HEK293 (cell line): ENCODE measurements at regions not wholly inside any gene's neighbourhood (a gene's known extent, or its start where the extent isn't known, plus 50 kb on each side); places are given as distances from the start of the nearest gene placed in this dataset.

ENCODE experiments used
- CTCF ChIA-PET: fragments of 350-600 bp; formaldehyde crosslinking; extraction: SDS; loops from one replicate; lab custom pipeline; 2021; ENCODE audit warnings: antibody characterized with exemption; lab: Yijun Ruan, JAX
- POLR2A ChIA-PET: fragments of 300-600 bp; formaldehyde crosslinking; extraction: SDS; loops from one replicate; lab custom pipeline; 2020; ENCODE audit warnings: antibody characterized with exemption, inconsistent platforms; lab: Yijun Ruan, JAX
- H3K27ac ChIP-seq: fragments of 200-500 bp; sonication (Bioruptor generic); 2 replicates; pipeline ENCODE4 v1.5.1; 2014; ENCODE audit warnings: low read depth, low read length, control low read depth, inconsistent platforms; ENCODE audit errors: extremely low read depth
- H3K36me3 ChIP-seq, 2 experiments: fragments of 200-500 bp in 1 of 2; sonication (Bioruptor generic) in 1 of 2; 1 replicate in 1 of 2; 2 replicates in 1 of 2; pipeline ENCODE4 v1.5.1; 2014 to 2017; ENCODE audit warnings: inconsistent platforms in 2 of 2, low read length in 2 of 2; ENCODE audit not compliant: control insufficient read depth in 2 of 2, insufficient read depth in 1 of 2
- H3K4me1 ChIP-seq: fragments of 200-500 bp; sonication (Bioruptor generic); 2 replicates; pipeline ENCODE4 v1.5.1; 2014; ENCODE audit warnings: mild to moderate bottlenecking, low read length, inconsistent platforms; ENCODE audit not compliant: control insufficient read depth, insufficient read depth
- H3K4me3 ChIP-seq: 2 replicates; pipeline ENCODE4 v1.5.1; 2011; ENCODE audit warnings: low read depth, mild to moderate bottlenecking, control low read depth, low read length, moderate library complexity
- H3K9me3 ChIP-seq: fragments of 200-500 bp; sonication (Bioruptor generic); 2 replicates; pipeline ENCODE4 v1.5.1; 2014; ENCODE audit warnings: low read depth, low read length, inconsistent platforms; ENCODE audit not compliant: control insufficient read depth, insufficient read depth
- EGR2 ChIP-seq: fragments of 450-650 bp; formaldehyde crosslinking; IDR thresholded peaks from 2 replicates; pipeline ENCODE4 v1.5.1; 2016; ENCODE audit warnings: low read depth, missing biosample characterization, missing genetic modification characterization
- SETDB1 ChIP-seq: IDR thresholded peaks from one replicate; pipeline ENCODE4 v1.6.1; 2017; ENCODE audit warnings: mild to moderate bottlenecking, low read length, moderate library complexity, mixed read lengths; ENCODE audit not compliant: insufficient read length
- SP7 ChIP-seq: fragments of 450-650 bp; formaldehyde crosslinking; IDR thresholded peaks from 2 replicates; pipeline ENCODE4 v1.5.1; 2016; ENCODE audit warnings: missing biosample characterization, missing genetic modification characterization
- ZBTB10 ChIP-seq: fragments of 450-650 bp; formaldehyde crosslinking; IDR thresholded peaks from 2 replicates; pipeline ENCODE4 v1.5.1; 2016; ENCODE audit warnings: missing biosample characterization, missing genetic modification characterization
- ZBTB44 ChIP-seq: fragments of 450-650 bp; IDR thresholded peaks from 2 replicates; pipeline ENCODE4 v1.5.1; 2018; ENCODE audit warnings: missing biosample characterization, mild to moderate bottlenecking, missing genetic modification characterization
- ZBTB8A ChIP-seq: fragments of 450-650 bp; formaldehyde crosslinking; IDR thresholded peaks from 2 replicates; pipeline ENCODE4 v1.5.1; 2016; ENCODE audit warnings: missing biosample characterization, missing genetic modification characterization
- ZNF10 ChIP-seq: fragments of 450-650 bp; formaldehyde crosslinking; IDR thresholded peaks from 2 replicates; pipeline ENCODE4 v1.5.1; 2017; ENCODE audit warnings: missing biosample characterization, missing genetic modification characterization
- ZNF114 ChIP-seq: fragments of 450-650 bp; formaldehyde crosslinking; IDR thresholded peaks from 2 replicates; pipeline ENCODE4 v1.5.0; 2017; ENCODE audit warnings: missing biosample characterization, missing genetic modification characterization
- ZNF121 ChIP-seq: fragments of 450-650 bp; formaldehyde crosslinking; IDR thresholded peaks from 2 replicates; pipeline ENCODE4 v1.5.1; 2016; ENCODE audit warnings: missing biosample characterization, missing genetic modification characterization
- ZNF133 ChIP-seq: fragments of 450-650 bp; formaldehyde crosslinking; IDR thresholded peaks from 2 replicates; pipeline ENCODE4 v1.5.1; 2016; ENCODE audit warnings: missing biosample characterization, missing genetic modification characterization
- ZNF16 ChIP-seq: fragments of 450-650 bp; formaldehyde crosslinking; IDR thresholded peaks from 2 replicates; pipeline ENCODE4 v1.5.1; 2016; ENCODE audit warnings: low read depth, missing biosample characterization, missing genetic modification characterization
- ZNF175 ChIP-seq: fragments of 450-650 bp; formaldehyde crosslinking; IDR thresholded peaks from 2 replicates; pipeline ENCODE4 v1.5.1; 2016; ENCODE audit warnings: missing biosample characterization, missing genetic modification characterization
- ZNF223 ChIP-seq: fragments of 450-650 bp; formaldehyde crosslinking; IDR thresholded peaks from 2 replicates; pipeline ENCODE4 v1.5.1; 2016; ENCODE audit warnings: missing biosample characterization, missing genetic modification characterization
- ZNF26 ChIP-seq: fragments of 450-650 bp; formaldehyde crosslinking; IDR thresholded peaks from 2 replicates; pipeline ENCODE4 v1.5.1; 2016; ENCODE audit warnings: missing biosample characterization, missing genetic modification characterization
- ZNF335 ChIP-seq: fragments of 450-650 bp; formaldehyde crosslinking; conservative IDR thresholded peaks from 2 replicates; pipeline ENCODE4 v1.5.1; 2016; ENCODE audit warnings: missing biosample characterization, missing genetic modification characterization
- ZNF416 ChIP-seq: fragments of 450-650 bp; formaldehyde crosslinking; IDR thresholded peaks from 2 replicates; pipeline ENCODE4 v1.5.1; 2016; ENCODE audit warnings: missing biosample characterization, missing genetic modification characterization
- ZNF426 ChIP-seq: fragments of 450-650 bp; formaldehyde crosslinking; IDR thresholded peaks from 2 replicates; pipeline ENCODE4 v1.5.1; 2017; ENCODE audit warnings: missing biosample characterization, missing genetic modification characterization, mild to moderate bottlenecking, inconsistent platforms, moderate library complexity
- ZNF48 ChIP-seq: fragments of 450-650 bp; formaldehyde crosslinking; IDR thresholded peaks from 2 replicates; pipeline ENCODE4 v1.5.1; 2016; ENCODE audit warnings: missing biosample characterization, missing genetic modification characterization
- ZNF571 ChIP-seq: fragments of 450-650 bp; formaldehyde crosslinking; IDR thresholded peaks from 2 replicates; pipeline ENCODE4 v1.5.0; 2017; ENCODE audit warnings: missing biosample characterization, missing genetic modification characterization
- ZNF664 ChIP-seq: fragments of 450-650 bp; formaldehyde crosslinking; IDR thresholded peaks from 2 replicates; pipeline ENCODE4 v1.5.1; 2016; ENCODE audit warnings: missing biosample characterization, missing genetic modification characterization
- ZNF777 ChIP-seq: fragments of 450-650 bp; formaldehyde crosslinking; IDR thresholded peaks from 2 replicates; pipeline ENCODE4 v1.5.1; 2017; ENCODE audit warnings: missing biosample characterization, missing genetic modification characterization, borderline replicate concordance
- TF ChIP-seq, protein P1 (sequence below): sonication (generic); formaldehyde crosslinking; IDR thresholded peaks from 2 replicates; pipeline ENCODE4 v1.8.1; 2022; ENCODE audit warnings: mild to moderate bottlenecking, moderate library complexity, missing genetic modification reagents

- TF ChIP-seq ZNF10 (tag by site-specific recombination) (no peak), ZNF777 (tag by site-specific recombination) (no peak), ZNF121 (no peak)
- TF ChIP-seq, all 188 proteins: peak for 4
These were observed 308.9 kb upstream of the TBC1D5 start (continued) for GRCh38 chr3:18051306-18051705.

DNA sequence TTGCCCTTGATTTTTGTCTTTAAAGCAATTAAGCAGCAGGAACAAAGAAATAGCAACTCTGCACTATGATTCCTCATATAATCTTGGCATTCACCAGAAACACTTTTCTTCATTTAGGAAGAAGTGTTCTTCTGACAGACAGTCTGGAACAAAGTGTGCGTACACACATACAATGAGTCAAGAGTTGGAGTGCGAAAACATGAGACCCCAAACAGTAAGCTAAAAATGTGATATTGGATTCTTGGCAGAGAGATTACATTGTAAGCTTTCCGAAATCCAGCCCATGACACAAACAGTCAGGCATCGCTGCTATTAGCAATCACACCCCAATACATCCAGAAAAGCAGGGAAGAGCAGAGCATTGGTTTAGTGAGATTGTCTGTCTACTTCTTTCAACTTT is 306.7 kb upstream of the TBC1D5 start:
- no peak overlapping the region for H3K4me3 ChIP-seq
- ChIA-PET POLR2A (no interaction called here), CTCF (interaction anchor here (0.6 kb wide), 1 partner anchor 21 kb away, joined by 3 read pairs; no protein-coding TSS in a partner anchor)
- no peak overlapping the region for H3K27ac ChIP-seq
- no peaks in the 10 kb centered on the region for H3K9me3 ChIP-seq
- no peaks in the 10 kb centered on the region for H3K4me1 ChIP-seq
- H3K36me3 ChIP-seq: no peaks in the 10 kb centered on the region
- no peak for TF ChIP-seq SETDB1
- no peak for TF ChIP-seq ZNF571 (tag by site-specific recombination)
- TF ChIP-seq ZNF48: no peak
- TF ChIP-seq ZNF664 (tag by site-specific recombination): no peak
- TF ChIP-seq ZNF335 (tag by site-specific recombination): no peak
- TF ChIP-seq ZNF133 (tag by site-specific recombination): no peak
- TF ChIP-seq SP7 (tag by site-specific recombination): no peak
- TF ChIP-seq ZBTB44 (tag by site-specific recombination): no peak
- no peak for TF ChIP-seq ZNF223 (tag by site-specific recombination)
- TF ChIP-seq EGR2: no peak
- TF ChIP-seq, protein P1, sequence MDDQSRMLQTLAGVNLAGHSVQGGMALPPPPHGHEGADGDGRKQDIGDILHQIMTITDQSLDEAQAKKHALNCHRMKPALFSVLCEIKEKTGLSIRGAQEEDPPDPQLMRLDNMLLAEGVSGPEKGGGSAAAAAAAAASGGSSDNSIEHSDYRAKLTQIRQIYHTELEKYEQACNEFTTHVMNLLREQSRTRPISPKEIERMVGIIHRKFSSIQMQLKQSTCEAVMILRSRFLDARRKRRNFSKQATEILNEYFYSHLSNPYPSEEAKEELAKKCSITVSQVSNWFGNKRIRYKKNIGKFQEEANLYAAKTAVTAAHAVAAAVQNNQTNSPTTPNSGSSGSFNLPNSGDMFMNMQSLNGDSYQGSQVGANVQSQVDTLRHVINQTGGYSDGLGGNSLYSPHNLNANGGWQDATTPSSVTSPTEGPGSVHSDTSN (CRISPR knock-in tag): no peak
- no peak for TF ChIP-seq ZNF777 (tag by site-specific recombination)
- TF ChIP-seq ZNF114 (tag by site-specific recombination): no peak
- TF ChIP-seq ZNF16 (tag by site-specific recombination): no peak
- TF ChIP-seq ZNF426 (tag by site-specific recombination): no peak
- TF ChIP-seq ZNF416 (tag by site-specific recombination): no peak
- TF ChIP-seq ZNF26: no peak
- no peak for TF ChIP-seq ZNF175 (tag by site-specific recombination)
- no peak for TF ChIP-seq ZBTB8A (tag by site-specific recombination)
- no peak for TF ChIP-seq ZBTB10 (tag by site-specific recombination)
